GM10266 (cell line): ENCODE measurements at regions not wholly inside any gene's neighbourhood (a gene's known extent, or its start where the extent isn't known, plus 50 kb on each side); places are given as distances from the start of the nearest gene placed in this dataset.
"Not testable (repeated sequence)": the region's sequence is repeated elsewhere in the genome, so short reads cannot be mapped to it uniquely, and the experiment has no call there.

ENCODE experiments used
- DNase-seq: peaks from one replicate; pipeline ENCODE4 v3.0.0; 2012; ENCODE audit errors: extremely low spot score
- CTCF ChIP-seq: IDR thresholded peaks from 2 replicates; pipeline ENCODE4 v1.5.1; 2012; ENCODE audit warnings: mild to moderate bottlenecking, low read depth; ENCODE audit not compliant: control insufficient read depth, insufficient read depth; ENCODE audit errors: missing control alignments

DNA sequence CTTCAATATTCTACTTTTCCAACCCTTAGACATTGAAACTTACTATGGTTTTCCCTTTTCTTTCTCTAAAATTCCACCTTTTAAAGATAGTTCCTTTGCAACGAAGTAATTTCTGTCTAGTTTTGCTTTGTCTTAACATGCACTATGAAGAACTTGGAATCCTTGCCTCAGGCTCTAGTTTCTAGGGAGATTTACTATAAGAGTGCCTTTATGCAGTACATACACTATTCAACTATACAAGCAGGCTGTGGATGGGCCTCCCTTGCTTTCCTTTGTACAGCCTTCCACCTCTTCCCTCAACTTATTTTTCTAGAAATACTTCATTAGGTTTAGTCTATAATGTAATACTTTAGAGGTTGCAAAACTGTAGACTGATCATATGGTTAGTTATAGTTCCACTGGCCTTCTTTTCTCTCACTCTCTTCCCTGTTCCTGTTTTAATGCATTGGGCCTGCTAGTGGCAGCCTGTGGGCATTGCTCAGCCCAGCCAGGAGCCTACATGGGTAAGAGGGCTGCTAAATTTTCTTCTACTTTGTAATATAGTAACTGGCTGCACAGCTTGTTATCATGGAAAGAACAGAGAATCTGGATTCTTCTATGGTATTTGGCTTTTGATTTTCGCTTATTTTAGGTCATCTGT, 100.2 kb downstream of the C11orf87 start:
- no peak for TF ChIP-seq CTCF
- no peak for DNase-seq

GRCh38 chr11:109525636-109526035, 103.6 kb downstream of the C11orf87 start:
- DNase-seq = not testable (repeated sequence)

DNA sequence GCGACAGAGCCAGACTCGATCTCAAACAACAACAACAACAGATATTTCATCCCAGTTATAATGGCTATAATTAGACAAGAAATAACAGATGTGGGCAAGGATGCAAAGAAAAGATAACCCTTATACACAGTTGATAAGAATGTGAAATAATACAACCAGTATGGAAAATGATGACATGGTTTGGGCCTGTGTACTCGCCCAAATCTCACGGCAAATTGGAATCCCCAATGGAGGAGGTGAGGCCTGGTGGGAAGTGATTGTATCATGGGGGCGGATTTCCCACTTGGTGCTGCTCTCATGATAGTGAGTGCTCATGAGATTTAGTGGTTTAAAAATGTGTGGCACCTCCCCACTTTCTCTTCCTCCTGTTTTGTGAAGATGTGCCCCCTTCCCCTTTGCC, 104.1 kb downstream of the C11orf87 start:
- DNase-seq = no peak
- no peak for TF ChIP-seq CTCF

- no peak for TF ChIP-seq CTCF
- DNase-seq = no peak
These were observed 104.9 kb downstream of the C11orf87 start for GRCh38 chr11:109526931-109527330.

DNA sequence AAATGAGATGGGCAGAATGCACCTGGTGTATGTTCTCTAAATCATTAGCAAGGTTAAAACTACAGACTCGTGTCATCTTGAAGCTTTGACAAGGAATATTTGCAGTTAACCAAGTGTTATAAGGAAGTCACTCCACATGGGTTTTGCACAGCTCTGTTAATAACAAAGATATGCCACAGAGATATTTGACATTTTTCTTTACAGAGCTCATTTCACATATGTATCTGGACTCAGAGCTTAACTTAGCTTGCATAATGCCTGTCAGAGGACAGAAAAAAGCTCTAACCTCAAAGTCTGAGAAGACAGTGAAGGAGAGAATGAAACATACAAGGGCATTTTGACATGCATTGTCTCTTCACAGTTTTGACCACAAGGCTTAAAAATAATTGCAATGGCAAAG, 105.5 kb downstream of the C11orf87 start:
- TF ChIP-seq CTCF = no peak

DNA sequence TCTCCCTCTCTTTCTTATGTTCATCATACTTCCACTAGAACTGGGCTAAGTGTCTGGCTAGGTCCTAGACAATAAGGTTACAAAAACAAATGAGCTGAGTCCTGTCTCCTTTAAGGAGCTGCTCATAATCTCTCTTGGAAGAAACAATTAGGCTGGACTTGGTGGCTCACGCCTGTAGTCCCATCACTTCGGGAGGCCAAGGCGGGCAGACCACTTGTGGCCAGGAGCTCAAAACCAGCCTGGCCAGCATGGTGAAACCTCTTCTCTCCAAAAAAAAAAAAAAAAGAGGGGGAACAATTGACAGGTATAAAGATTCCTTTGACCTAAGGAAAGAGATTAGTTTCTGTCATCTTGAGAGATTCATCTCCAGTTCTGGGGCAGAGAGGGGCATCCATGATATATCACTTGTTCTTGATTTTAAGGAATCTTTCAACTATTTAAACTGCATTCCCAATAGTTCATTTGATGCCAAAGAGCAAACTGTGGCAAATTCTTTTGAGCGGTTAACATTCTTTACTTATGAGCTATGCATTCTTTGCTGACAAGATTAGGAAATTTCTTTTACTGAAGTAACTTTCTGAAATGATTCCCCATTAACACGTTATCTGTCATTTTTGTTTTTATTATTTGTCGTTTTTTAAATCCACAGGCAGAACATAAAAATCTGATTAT, 125.5 kb downstream of the C11orf87 start:
- no peak for TF ChIP-seq CTCF
- DNase-seq = no peak

More for the DNA sequence above, 105.5 kb downstream of the C11orf87 start:
- DNase-seq = no peak

GRCh38 chr11:109552376-109552775, 130.4 kb downstream of the C11orf87 start:
- no peak for DNase-seq
- no peak for TF ChIP-seq CTCF
